ENCODE measurements at regions not wholly inside any gene's neighbourhood (a gene's known extent, or its start where the extent isn't known, plus 50 kb on each side); places are given as distances from the start of the nearest gene placed in this dataset.

- CTCF ChIA-PET = no interaction called here
- no peak overlapping the region for H3K4me3 ChIP-seq (ENCODE audit: low read depth, low read length)
Observed at GRCh38 chr21:41598561-41599431, 90.8 kb upstream of the TMPRSS2 start.

GRCh38 chr21:41597811-41598231 lies 89.9 kb upstream of the TMPRSS2 start:
- ChIA-PET CTCF (no interaction called here), POLR2A (no interaction called here)
- H3K4me3 ChIP-seq (ENCODE audit: low read depth, low read length) = no peak overlapping the region
- DNase-seq (ENCODE audit: low read depth, low spot score) = no peak
- H3K9me3 ChIP-seq (ENCODE audit: control insufficient read depth, insufficient read depth, low read length) = no peaks in the 10 kb centered on the region; the same call in 1 of the 2 replicates
- no peak for TF ChIP-seq CTCF (IDR thresholded peaks at IDR 0.05; ENCODE audit: low read depth, low read length)
- no peak overlapping the region for H3K27ac ChIP-seq (ENCODE audit: low read depth, low read length)
- peaks cover 13% of the 10 kb centered on the region for H3K27me3 ChIP-seq (ENCODE audit: control insufficient read depth, insufficient read depth, low read length)

More at GRCh38 chr21:41598561-41599431, 90.8 kb upstream of the TMPRSS2 start:
- POLR2A ChIA-PET = no interaction called here
- no peak for DNase-seq (ENCODE audit: low read depth, low spot score)
- H3K27ac ChIP-seq (ENCODE audit: low read depth, low read length) = no peak overlapping the region
- no peak for TF ChIP-seq CTCF (IDR thresholded peaks at IDR 0.05; ENCODE audit: low read depth, low read length)
- no peaks in the 10 kb centered on the region; the same call in 1 of the 2 replicates for H3K9me3 ChIP-seq (ENCODE audit: control insufficient read depth, insufficient read depth, low read length)
- peaks cover 11% of the 10 kb centered on the region for H3K27me3 ChIP-seq (ENCODE audit: control insufficient read depth, insufficient read depth, low read length)

GRCh38 chr21:41597227-41597626 lies 89.3 kb upstream of the TMPRSS2 start:
- TF ChIP-seq CTCF (IDR thresholded peaks at IDR 0.05; ENCODE audit: low read depth, low read length) = no peak
- POLR2A ChIA-PET = no interaction called here
- DNase-seq (ENCODE audit: low read depth, low spot score) = no peak
- no peak overlapping the region for H3K27ac ChIP-seq (ENCODE audit: low read depth, low read length)
- H3K9me3 ChIP-seq (ENCODE audit: control insufficient read depth, insufficient read depth, low read length) = no peaks in the 10 kb centered on the region; the same call in 1 of the 2 replicates
- no peak overlapping the region for H3K4me3 ChIP-seq (ENCODE audit: low read depth, low read length)
- CTCF ChIA-PET = no interaction called here
- peaks cover 13% of the 10 kb centered on the region for H3K27me3 ChIP-seq (ENCODE audit: control insufficient read depth, insufficient read depth, low read length)

- Histone ChIP-seq H3K27ac (ENCODE audit: low read depth, low read length) (no peak overlapping the region), H3K27me3 (ENCODE audit: control insufficient read depth, insufficient read depth, low read length) (peaks cover 13% of the 10 kb centered on the region), H3K9me3 (ENCODE audit: control insufficient read depth, insufficient read depth, low read length) (no peaks in the 10 kb centered on the region; the same call in 1 of the 2 replicates), H3K4me3 (ENCODE audit: low read depth, low read length) (no peak overlapping the region)
- ChIA-PET CTCF (no interaction called here), POLR2A (interaction anchor here (0.6 to 0.7 kb wide), 2 partner anchors 34 to 232 kb away, joined by 3 to 5 read pairs; no protein-coding TSS in a partner anchor)
- DNase-seq (ENCODE audit: low read depth, low spot score) = no peak
- no peak for TF ChIP-seq CTCF (IDR thresholded peaks at IDR 0.05; ENCODE audit: low read depth, low read length)
Observed at GRCh38 chr21:41596241-41596925, 88.4 kb upstream of the TMPRSS2 start.

GRCh38 chr21:41594268-41594667 lies 86.3 kb upstream of the TMPRSS2 start:
- no peak overlapping the region for H3K4me3 ChIP-seq (ENCODE audit: low read depth, low read length)
- H3K27ac ChIP-seq (ENCODE audit: low read depth, low read length) = no peak overlapping the region
- H3K27me3 ChIP-seq (ENCODE audit: control insufficient read depth, insufficient read depth, low read length) = peaks cover 13% of the 10 kb centered on the region
- no peak for TF ChIP-seq CTCF (IDR thresholded peaks at IDR 0.05; ENCODE audit: low read depth, low read length)
- DNase-seq (ENCODE audit: low read depth, low spot score) = no peak
- ChIA-PET POLR2A (no interaction called here), CTCF (no interaction called here)
- no peaks in the 10 kb centered on the region; the same call in 1 of the 2 replicates for H3K9me3 ChIP-seq (ENCODE audit: control insufficient read depth, insufficient read depth, low read length)
